ENCODE measurements at regions not wholly inside any gene's neighbourhood (a gene's known extent, or its start where the extent isn't known, plus 50 kb on each side); places are given as distances from the start of the nearest gene placed in this dataset.

GRCh38 chr1:213876531-213876930 lies 111.2 kb upstream of the PROX1 start:
- no peak for TF ChIP-seq BHLHE40 (IDR thresholded peaks at IDR 0.05; ENCODE audit: borderline replicate concordance)
- TF ChIP-seq SUZ12 (IDR thresholded peaks at IDR 0.05), result no peak
- TF ChIP-seq ELF4 (IDR thresholded peaks at IDR 0.05), result no peak
- no peak for TF ChIP-seq ARNT (IDR thresholded peaks at IDR 0.05)
- TF ChIP-seq FOXM1 (IDR thresholded peaks at IDR 0.05; ENCODE audit: borderline replicate concordance), result no peak
- TF ChIP-seq HDGF (IDR thresholded peaks at IDR 0.05; ENCODE audit: borderline replicate concordance), result no peak
- TF ChIP-seq FOXA1 (IDR thresholded peaks at IDR 0.05), result no peak
- TF ChIP-seq TARDBP (IDR thresholded peaks at IDR 0.05), result no peak
